ENCODE measurements at regions not wholly inside any gene's neighbourhood (a gene's known extent, or its start where the extent isn't known, plus 50 kb on each side); places are given as distances from the start of the nearest gene placed in this dataset.

DNA sequence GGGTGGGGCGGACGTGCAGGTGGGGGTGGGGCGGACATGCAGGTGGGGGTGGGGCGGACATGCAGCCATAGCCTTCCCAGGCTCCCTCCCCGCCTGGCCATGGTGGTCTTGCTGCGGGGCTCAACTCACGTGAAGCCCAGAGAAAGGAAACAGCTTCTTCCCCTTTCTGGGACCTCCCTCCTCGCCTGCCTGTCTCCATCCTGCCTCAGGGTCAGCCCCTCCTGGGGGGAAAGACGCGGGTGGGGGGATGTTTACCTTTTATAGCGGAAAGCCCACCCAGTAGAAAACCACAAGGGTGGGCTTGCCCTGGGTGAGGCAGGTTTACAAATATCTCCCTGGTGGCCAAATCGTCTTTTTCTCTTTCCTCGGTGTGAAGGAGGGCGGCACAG is 520.0 kb downstream of the GLRX3 start:
- dilution Hi-C loops (cut with HindIII; ENCODE audit: low sequenced_read_pairs, unreplicated experiment) (no loop called here), in situ Hi-C loops (cut with MboI; ENCODE audit: low sequenced_read_pairs) (no loop called here), intact Hi-C loops (cut with micrococcal nuclease) (no loop called here)
- H3K56ac ChIP-seq (ENCODE audit: extremely low read depth, insufficient read depth, low read length): no peak overlapping the region
- H3K9me1 ChIP-seq (ENCODE audit: insufficient read depth, low read length): no peaks in the 10 kb centered on the region
- no peak overlapping the region for H2BK20ac ChIP-seq (ENCODE audit: low read depth, low read length)
- TF ChIP-seq, protein P1, sequence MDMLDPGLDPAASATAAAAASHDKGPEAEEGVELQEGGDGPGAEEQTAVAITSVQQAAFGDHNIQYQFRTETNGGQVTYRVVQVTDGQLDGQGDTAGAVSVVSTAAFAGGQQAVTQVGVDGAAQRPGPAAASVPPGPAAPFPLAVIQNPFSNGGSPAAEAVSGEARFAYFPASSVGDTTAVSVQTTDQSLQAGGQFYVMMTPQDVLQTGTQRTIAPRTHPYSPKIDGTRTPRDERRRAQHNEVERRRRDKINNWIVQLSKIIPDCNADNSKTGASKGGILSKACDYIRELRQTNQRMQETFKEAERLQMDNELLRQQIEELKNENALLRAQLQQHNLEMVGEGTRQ (IDR thresholded peaks at IDR 0.05; ENCODE audit: low read depth, low read length): no peak
- TF ChIP-seq RCOR1 (IDR thresholded peaks at IDR 0.05; ENCODE audit: insufficient replicate concordance, low read length): no peak
- no peak for TF ChIP-seq BHLHE40 (IDR thresholded peaks at IDR 0.05; ENCODE audit: low read depth, low read length)
- TF ChIP-seq CHD1 (IDR thresholded peaks at IDR 0.05; ENCODE audit: low read depth, low read length): no peak
- no peak for TF ChIP-seq ELK1 (IDR thresholded peaks at IDR 0.05; ENCODE audit: borderline replicate concordance, low read depth, low read length)
- TF ChIP-seq, protein P2, sequence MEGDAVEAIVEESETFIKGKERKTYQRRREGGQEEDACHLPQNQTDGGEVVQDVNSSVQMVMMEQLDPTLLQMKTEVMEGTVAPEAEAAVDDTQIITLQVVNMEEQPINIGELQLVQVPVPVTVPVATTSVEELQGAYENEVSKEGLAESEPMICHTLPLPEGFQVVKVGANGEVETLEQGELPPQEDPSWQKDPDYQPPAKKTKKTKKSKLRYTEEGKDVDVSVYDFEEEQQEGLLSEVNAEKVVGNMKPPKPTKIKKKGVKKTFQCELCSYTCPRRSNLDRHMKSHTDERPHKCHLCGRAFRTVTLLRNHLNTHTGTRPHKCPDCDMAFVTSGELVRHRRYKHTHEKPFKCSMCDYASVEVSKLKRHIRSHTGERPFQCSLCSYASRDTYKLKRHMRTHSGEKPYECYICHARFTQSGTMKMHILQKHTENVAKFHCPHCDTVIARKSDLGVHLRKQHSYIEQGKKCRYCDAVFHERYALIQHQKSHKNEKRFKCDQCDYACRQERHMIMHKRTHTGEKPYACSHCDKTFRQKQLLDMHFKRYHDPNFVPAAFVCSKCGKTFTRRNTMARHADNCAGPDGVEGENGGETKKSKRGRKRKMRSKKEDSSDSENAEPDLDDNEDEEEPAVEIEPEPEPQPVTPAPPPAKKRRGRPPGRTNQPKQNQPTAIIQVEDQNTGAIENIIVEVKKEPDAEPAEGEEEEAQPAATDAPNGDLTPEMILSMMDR (conservative IDR thresholded peaks at IDR 0.05; ENCODE audit: low read depth, low read length): no peak
- TF ChIP-seq MAFK (IDR thresholded peaks at IDR 0.05; ENCODE audit: low read depth, low read length): no peak
- no peak for TF ChIP-seq CEBPB (IDR thresholded peaks at IDR 0.05; ENCODE audit: low read depth, low read length)
- TF ChIP-seq MXI1 (IDR thresholded peaks at IDR 0.05; ENCODE audit: borderline replicate concordance, low read depth, low read length): no peak
- TF ChIP-seq RFX5 (IDR thresholded peaks at IDR 0.05; ENCODE audit: low read depth, low read length): no peak
- TF ChIP-seq MAZ (IDR thresholded peaks at IDR 0.05; ENCODE audit: borderline replicate concordance, low read depth, low read length): no peak
- no peak for TF ChIP-seq NFE2L2 (IDR thresholded peaks at IDR 0.05; ENCODE audit: low read depth, low read length)
- no peak for TF ChIP-seq SMC3 (IDR thresholded peaks at IDR 0.05; ENCODE audit: low read depth, low read length)
- no peak for TF ChIP-seq FOS (IDR thresholded peaks at IDR 0.05; ENCODE audit: low read depth, low read length)
- no peak overlapping the region for H3K23ac ChIP-seq (ENCODE audit: low read depth, low read length)
- no peak overlapping the region for H2AK5ac ChIP-seq (ENCODE audit: low read depth, low read length)
- no peak overlapping the region for H2BK15ac ChIP-seq (ENCODE audit: low read depth, low read length)
- H2AK9ac ChIP-seq (replicated peaks; ENCODE audit: low read depth, low read length, poor library complexity): no peak overlapping the region
- ATAC-seq (ENCODE audit: low read depth) (no peak), DNase-seq (no peak)
- H4K91ac ChIP-seq (ENCODE audit: insufficient read depth, low read depth, low read length): no peak overlapping the region
- no peak overlapping the region for H3K9ac ChIP-seq (ENCODE audit: low read depth, low read length)
- H2BK5ac ChIP-seq (ENCODE audit: low read depth, low read length, poor library complexity, severe bottlenecking): no peak overlapping the region
- H3K27me3 ChIP-seq (ENCODE audit: control insufficient read depth, insufficient read depth, low read length): no peaks in the 10 kb centered on the region
- H3K4me2 ChIP-seq (ENCODE audit: low read depth, low read length): no peak overlapping the region
- H3K9me3 ChIP-seq (ENCODE audit: control insufficient read depth, insufficient read depth, low read length): peaks cover 56% of the 10 kb centered on the region
- H4K5ac ChIP-seq (ENCODE audit: low read depth, low read length): no peak overlapping the region
- no CpG with 5 or more reads among the region's 14 CpGs for WGBS, 2 experiments (ENCODE audit: extremely low coverage in 2 of 2, insufficient read length in 1 of 2)
- no peak overlapping the region for H2BK120ac ChIP-seq (ENCODE audit: low read depth, low read length)
- H3K4me1 ChIP-seq (ENCODE audit: control insufficient read depth, insufficient read depth, low read length): no peaks in the 10 kb centered on the region
- no peak overlapping the region for H3K4ac ChIP-seq (ENCODE audit: low read depth, low read length)
- CTCF ChIA-PET: no interaction called here
- no peak overlapping the region for H2AFZ ChIP-seq (replicated peaks; ENCODE audit: low read length, poor library complexity)
- H3K36me3 ChIP-seq (ENCODE audit: control insufficient read depth, insufficient read depth, low read length): no peaks in the 10 kb centered on the region
- H3K18ac ChIP-seq (ENCODE audit: low read depth, low read length): no peak overlapping the region
- H3K79me1 ChIP-seq (ENCODE audit: low read depth in 1 of 2, low read length in 2 of 2): no peaks in the 10 kb centered on the region
- POLR2A ChIA-PET (ENCODE audit: unreplicated experiment): no interaction called here
- no peak overlapping the region for H3K27ac ChIP-seq (ENCODE audit: insufficient read depth, low read length)
- H4K8ac ChIP-seq (ENCODE audit: low read depth in 2 of 2, low read length in 2 of 2): no peak overlapping the region
- no peak overlapping the region for H3K14ac ChIP-seq (replicated peaks; ENCODE audit: low read depth, low read length)
- H4K20me1 ChIP-seq (ENCODE audit: insufficient read depth, low read length): no peaks in the 10 kb centered on the region
- no TSS peak for BruUV-seq (replicated peaks)
- H3K4me3 ChIP-seq (ENCODE audit: insufficient read depth, low read depth, low read length): no peak overlapping the region
